H1 (cell line): ENCODE measurements at regions not wholly inside any gene's neighbourhood (a gene's known extent, or its start where the extent isn't known, plus 50 kb on each side); places are given as distances from the start of the nearest gene placed in this dataset.

Experiments
- ASH2L ChIP-seq: fragments of 200-600, 300-600 bp; sonication (generic); IDR thresholded peaks from one replicate; pipeline ENCODE4 v1.7.1; 2017; ENCODE audit warnings: low read length
- CHD7 ChIP-seq: fragments of 300-600 bp; sonication (generic); IDR thresholded peaks from 2 replicates; pipeline ENCODE4 v1.7.1; 2012; ENCODE audit warnings: low read length, moderate library complexity, mild to moderate bottlenecking, inconsistent platforms; ENCODE audit not compliant: insufficient replicate concordance
- HDAC2 ChIP-seq, 2 experiments: fragments of 300-600 bp in 1 of 2; sonication (generic) in 1 of 2; IDR thresholded peaks; 2 replicates each; pipeline ENCODE4 v1.6.1; 2011 to 2012; ENCODE audit warnings: low read depth in 2 of 2, low read length in 2 of 2, mild to moderate bottlenecking in 2 of 2, moderate library complexity in 2 of 2, borderline replicate concordance in 1 of 2, inconsistent platforms in 1 of 2
- JUN ChIP-seq: IDR thresholded peaks from 2 replicates; pipeline ENCODE4 v1.6.1; 2011; ENCODE audit warnings: low read depth, mild to moderate bottlenecking, improper control_type of control experiment, low read length
- RBBP5 ChIP-seq: IDR thresholded peaks from 2 replicates; pipeline ENCODE4 v1.7.1; 2012; ENCODE audit warnings: low read depth, mild to moderate bottlenecking, inconsistent platforms, low read length, moderate library complexity, borderline replicate concordance
- SIN3A ChIP-seq, 2 experiments: IDR thresholded peaks in 1 of 2; conservative IDR thresholded peaks in 1 of 2; 2 replicates each; pipeline ENCODE4 v1.6.1; 2011 to 2012; ENCODE audit warnings: low read length in 2 of 2, improper control_type of control experiment in 1 of 2, low read depth in 1 of 2, mild to moderate bottlenecking in 1 of 2
- TCF12 ChIP-seq: IDR thresholded peaks from 2 replicates; pipeline ENCODE4 v1.6.1; 2011; ENCODE audit warnings: low read depth, mild to moderate bottlenecking, low read length
- TF ChIP-seq, protein P1 (sequence below): IDR thresholded peaks from 2 replicates; pipeline ENCODE4 v1.6.1; 2011; ENCODE audit warnings: low read depth, mild to moderate bottlenecking, low read length; ENCODE audit not compliant: insufficient read depth
- TF ChIP-seq, protein P2 (sequence below): IDR thresholded peaks from 2 replicates; pipeline ENCODE4 v1.6.1; 2012; ENCODE audit warnings: inconsistent platforms

DNA sequence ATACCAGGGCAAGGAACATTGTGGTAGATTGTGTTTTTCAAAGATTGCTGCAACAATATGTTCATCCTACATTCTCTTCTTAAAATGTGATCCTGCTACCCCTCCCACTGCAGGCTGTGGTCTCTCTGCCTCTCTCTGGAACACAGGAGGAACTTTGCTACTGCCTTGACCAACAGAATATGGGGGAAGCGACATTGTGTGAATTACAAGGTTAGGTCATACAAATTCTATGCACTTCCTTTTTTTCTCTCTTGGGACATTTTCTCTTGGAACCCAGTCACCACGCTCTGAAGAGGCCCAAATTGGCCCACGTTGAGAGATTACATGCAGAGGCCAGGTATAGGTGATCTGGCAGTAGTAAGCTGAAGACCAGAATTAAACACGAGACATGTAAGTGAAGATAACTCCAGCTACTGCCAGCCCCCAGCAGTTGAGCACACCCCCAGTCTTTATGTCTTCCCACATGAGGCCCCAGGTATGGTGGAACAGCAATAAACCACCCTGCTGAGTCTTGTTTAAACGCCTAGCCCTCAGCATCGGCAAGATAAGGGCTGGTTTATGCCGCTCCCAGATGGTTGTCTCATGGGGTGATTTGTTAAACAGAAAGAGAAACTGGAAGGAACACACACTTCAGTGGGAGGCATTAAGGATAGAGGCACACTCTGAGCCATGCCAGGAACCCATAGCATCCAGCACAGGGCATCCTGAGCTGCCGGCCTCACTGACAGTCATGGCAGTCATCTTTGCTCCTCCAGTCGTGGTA lies 59.9 kb downstream of the FAM43A start (continued):
- TF ChIP-seq CHD7 = no peak
- TF ChIP-seq ASH2L = no peak
- no peak for TF ChIP-seq HDAC2 (IDR thresholded peaks at IDR 0.05; ENCODE audit: borderline replicate concordance in 1 of 2, low read depth in 2 of 2, low read length in 2 of 2)
- no peak for TF ChIP-seq JUN
- TF ChIP-seq, protein P1, sequence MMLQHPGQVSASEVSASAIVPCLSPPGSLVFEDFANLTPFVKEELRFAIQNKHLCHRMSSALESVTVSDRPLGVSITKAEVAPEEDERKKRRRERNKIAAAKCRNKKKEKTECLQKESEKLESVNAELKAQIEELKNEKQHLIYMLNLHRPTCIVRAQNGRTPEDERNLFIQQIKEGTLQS = no peak
- TF ChIP-seq RBBP5 = no peak
- no peak for TF ChIP-seq SIN3A (conservative IDR thresholded peaks at IDR 0.05 in 1 of 2, IDR thresholded peaks at IDR 0.05 in 1 of 2; ENCODE audit: low read depth in 1 of 2, low read length in 2 of 2)
- no peak for TF ChIP-seq TCF12
- TF ChIP-seq, protein P2, sequence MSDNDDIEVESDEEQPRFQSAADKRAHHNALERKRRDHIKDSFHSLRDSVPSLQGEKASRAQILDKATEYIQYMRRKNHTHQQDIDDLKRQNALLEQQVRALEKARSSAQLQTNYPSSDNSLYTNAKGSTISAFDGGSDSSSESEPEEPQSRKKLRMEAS = no peak
- TF ChIP-seq, all 59 proteins: peak for 0
